Uterus (tissue), 3 donors: ENCODE measurements at regions not wholly inside any gene's neighbourhood (a gene's known extent, or its start where the extent isn't known, plus 50 kb on each side); places are given as distances from the start of the nearest gene placed in this dataset.

Source experiments
- DNase-seq, 2 donors: peaks; one replicate each; pipeline ENCODE4 v3.0.0-alpha.2; 2019 to 2020
- H3K27ac ChIP-seq, 2 donors: fragments of 200-600 bp; sonication (generic); 1 replicate in 1 of 2; 2 replicates in 1 of 2; pipeline ENCODE4 v1.5.1; 2016 to 2018
- H3K27me3 ChIP-seq, 2 donors: fragments of 200-600 bp; sonication (generic); one replicate each; pipeline ENCODE4 v1.5.1; 2018 to 2019; ENCODE audit warnings: control low read depth in 1 of 2
- H3K36me3 ChIP-seq, 2 donors: fragments of 200-600 bp; sonication (generic); one replicate each; pipeline ENCODE4 v1.5.1; 2019; ENCODE audit warnings: control low read depth in 1 of 2
- H3K4me1 ChIP-seq, 2 donors: fragments of 200-600 bp; sonication (generic); one replicate each; pipeline ENCODE4 v1.5.1; 2018 to 2019; ENCODE audit warnings: control low read depth in 1 of 2
- H3K4me3 ChIP-seq, 2 donors: fragments of 200-600 bp; sonication (generic); 1 replicate in 1 of 2; 2 replicates in 1 of 2; pipeline ENCODE4 v1.5.1; 2018 to 2019; ENCODE audit warnings: mild to moderate bottlenecking in 1 of 2
- H3K9me3 ChIP-seq, 2 donors: fragments of 200-600 bp; sonication (generic); one replicate each; pipeline ENCODE4 v1.5.1; 2019; ENCODE audit warnings: control low read depth in 1 of 2
- POLR2A ChIP-seq, 2 donors: fragments of 450-650 bp; IDR thresholded peaks; one replicate each; pipeline ENCODE4 v1.6.1; 2016; ENCODE audit warnings: antibody characterized with exemption in 2 of 2, mild to moderate bottlenecking in 1 of 2, moderate library complexity in 1 of 2
- intact Hi-C: fragments of 100-400 bp; cut with DNase I; formaldehyde crosslinking; loops from one replicate; pipeline ENCODE4 v1.15.1; 2023; ENCODE audit warnings: low total_unique reads
- TF ChIP-seq, protein P1 (sequence below), 4 experiments: fragments of 200-600 bp in 2 of 4; fragments of 450-650 bp in 2 of 4; sonication (generic) in 2 of 4; IDR thresholded peaks; one replicate each; pipeline ENCODE4 v1.5.1; 2016 to 2019; ENCODE audit warnings: antibody characterized with exemption in 4 of 4, mild to moderate bottlenecking in 2 of 4, moderate library complexity in 1 of 4
- donor health status: DM: yes; HTN: yes; CAD: no.

DNA sequence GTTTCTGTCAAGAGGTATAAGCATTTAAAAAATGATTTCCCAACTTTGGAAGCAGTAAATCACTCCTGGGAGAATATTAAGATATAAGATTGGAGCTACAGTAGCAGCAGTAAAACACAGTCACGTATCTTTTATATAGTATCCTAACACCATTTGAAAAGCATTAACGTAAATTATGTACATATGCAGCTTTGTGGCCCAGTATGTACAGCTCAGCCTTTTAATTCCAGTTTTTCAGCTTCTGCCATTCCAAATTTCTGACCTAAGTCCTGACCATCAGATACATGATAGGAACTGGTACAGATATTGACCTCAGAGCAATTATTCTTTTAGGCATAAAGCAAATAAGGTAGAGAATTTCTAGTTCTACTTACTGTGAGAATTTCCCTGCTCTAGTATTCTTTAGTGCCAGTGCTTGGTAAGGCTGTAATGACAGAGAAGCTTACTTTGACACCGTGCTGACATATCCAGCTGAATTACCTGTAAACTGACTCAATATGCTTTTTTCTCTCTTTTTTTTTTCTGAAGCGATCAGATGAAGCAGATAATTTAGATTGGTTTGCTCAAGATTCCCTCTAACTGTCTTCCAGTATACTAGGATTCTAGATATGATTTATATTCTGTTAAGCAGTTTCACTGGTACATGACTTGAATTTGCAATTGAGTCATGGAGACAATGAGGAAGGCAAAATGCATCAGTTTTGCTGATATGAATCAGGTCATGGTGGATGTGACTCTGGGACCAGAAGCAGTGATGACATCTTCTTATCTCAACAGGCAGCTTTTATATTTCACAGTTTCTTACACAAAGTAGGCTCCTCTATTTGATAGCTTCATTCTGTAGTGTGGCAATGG, 703.6 kb downstream of the SLITRK6 start:
- Histone ChIP-seq H3K4me1 (no peaks in the 10 kb centered on the region), H3K9me3 (no peaks in the 10 kb centered on the region), H3K36me3 (no peaks in the 10 kb centered on the region), H3K4me3 (no peak overlapping the region), H3K27me3 (no peaks in the 10 kb centered on the region), H3K27ac (no peak overlapping the region)
- intact Hi-C loops: no loop called here
- TF ChIP-seq, protein P1, sequence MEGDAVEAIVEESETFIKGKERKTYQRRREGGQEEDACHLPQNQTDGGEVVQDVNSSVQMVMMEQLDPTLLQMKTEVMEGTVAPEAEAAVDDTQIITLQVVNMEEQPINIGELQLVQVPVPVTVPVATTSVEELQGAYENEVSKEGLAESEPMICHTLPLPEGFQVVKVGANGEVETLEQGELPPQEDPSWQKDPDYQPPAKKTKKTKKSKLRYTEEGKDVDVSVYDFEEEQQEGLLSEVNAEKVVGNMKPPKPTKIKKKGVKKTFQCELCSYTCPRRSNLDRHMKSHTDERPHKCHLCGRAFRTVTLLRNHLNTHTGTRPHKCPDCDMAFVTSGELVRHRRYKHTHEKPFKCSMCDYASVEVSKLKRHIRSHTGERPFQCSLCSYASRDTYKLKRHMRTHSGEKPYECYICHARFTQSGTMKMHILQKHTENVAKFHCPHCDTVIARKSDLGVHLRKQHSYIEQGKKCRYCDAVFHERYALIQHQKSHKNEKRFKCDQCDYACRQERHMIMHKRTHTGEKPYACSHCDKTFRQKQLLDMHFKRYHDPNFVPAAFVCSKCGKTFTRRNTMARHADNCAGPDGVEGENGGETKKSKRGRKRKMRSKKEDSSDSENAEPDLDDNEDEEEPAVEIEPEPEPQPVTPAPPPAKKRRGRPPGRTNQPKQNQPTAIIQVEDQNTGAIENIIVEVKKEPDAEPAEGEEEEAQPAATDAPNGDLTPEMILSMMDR (IDR thresholded peaks at IDR 0.05): no peak
- TF ChIP-seq POLR2A (IDR thresholded peaks at IDR 0.05): no peak
- DNase-seq: no peak

DNA sequence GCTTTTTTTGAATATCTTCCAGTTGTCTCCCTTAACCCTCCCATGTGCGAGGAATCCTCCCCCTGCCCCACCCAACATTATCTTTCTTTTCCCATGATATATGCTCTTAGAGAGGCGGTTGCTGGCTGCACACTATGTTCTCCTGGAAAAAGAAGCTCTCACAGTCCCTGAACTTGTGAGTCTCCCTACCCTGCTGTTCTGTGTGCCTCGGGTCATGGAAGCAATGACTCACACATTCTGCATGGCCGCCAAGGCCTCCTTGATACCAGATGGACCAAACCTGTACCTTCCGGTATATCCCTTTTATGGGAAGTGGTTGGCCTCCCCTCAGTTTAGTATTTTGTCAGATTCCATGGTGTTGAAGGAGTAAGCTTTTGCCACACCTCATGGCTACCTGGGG, 705.4 kb downstream of the SLITRK6 start:
- Histone ChIP-seq H3K27me3 (no peaks in the 10 kb centered on the region), H3K36me3 (no peaks in the 10 kb centered on the region), H3K9me3 (no peaks in the 10 kb centered on the region), H3K4me3 (no peak overlapping the region), H3K27ac (no peak overlapping the region), H3K4me1 (no peaks in the 10 kb centered on the region)
- intact Hi-C loops: no loop called here
- peak in 1 of 2 donors; percentile 18 for DNase-seq
- TF ChIP-seq, protein P1 (IDR thresholded peaks at IDR 0.05): no peak
- no peak for TF ChIP-seq POLR2A (IDR thresholded peaks at IDR 0.05)

DNA sequence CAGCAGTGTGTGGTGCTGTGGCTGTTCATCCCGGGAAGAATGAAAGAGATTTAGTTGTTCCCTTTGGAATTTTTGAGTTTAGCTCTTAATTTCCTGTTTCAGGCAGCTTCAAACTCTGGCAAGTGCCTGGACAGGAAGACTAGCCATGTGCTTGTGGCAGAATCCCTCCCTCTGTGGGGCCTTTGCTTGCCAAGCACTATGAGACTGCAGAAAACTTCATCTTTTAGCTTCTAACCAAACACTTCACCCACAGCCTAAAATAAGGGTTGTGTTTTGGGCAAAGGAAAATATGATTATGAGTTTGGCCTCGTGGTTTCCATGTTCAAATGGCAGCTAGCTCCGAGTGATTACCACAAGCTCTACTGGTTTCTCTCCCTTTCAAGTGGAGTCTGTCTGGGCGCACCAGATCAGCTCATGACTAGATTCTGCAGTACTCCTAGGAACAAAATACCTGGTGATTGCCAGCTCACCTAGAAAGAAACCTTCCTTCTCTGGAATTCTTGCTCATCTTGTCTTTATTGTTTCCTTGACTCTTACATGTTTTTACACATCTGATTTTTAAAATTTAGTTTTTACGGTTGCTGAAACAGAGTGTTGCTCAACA, 707.5 kb downstream of the SLITRK6 start:
- DNase-seq: no peak
- Histone ChIP-seq H3K4me1 (no peaks in the 10 kb centered on the region), H3K27ac (no peak overlapping the region), H3K4me3 (no peak overlapping the region), H3K27me3 (no peaks in the 10 kb centered on the region), H3K9me3 (no peaks in the 10 kb centered on the region), H3K36me3 (no peaks in the 10 kb centered on the region)
- no peak for TF ChIP-seq POLR2A (IDR thresholded peaks at IDR 0.05)
- TF ChIP-seq, protein P1 (IDR thresholded peaks at IDR 0.05): no peak
- intact Hi-C loops: no loop called here

DNA sequence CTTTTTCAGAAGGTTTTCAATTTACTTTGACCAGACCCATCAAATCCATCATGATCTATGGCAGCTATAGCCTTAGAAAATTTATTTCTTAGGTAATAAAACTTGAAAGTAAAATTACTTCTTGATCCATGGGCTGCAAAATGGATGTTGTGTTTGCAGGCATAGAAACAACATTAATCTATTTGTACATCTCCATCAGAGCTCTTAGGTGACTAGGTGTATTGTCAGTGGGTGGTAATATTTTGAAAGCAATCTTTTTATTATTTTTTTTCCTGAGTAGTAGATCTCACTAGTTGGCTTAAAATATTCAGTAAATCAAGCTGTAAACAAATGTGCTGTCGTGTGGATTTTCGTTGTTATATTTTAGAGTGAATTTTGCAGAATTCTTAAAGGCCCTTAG, 710.0 kb downstream of the SLITRK6 start:
- TF ChIP-seq POLR2A (IDR thresholded peaks at IDR 0.05): no peak
- TF ChIP-seq, protein P1 (IDR thresholded peaks at IDR 0.05): no peak
- DNase-seq: no peak
- H3K36me3 ChIP-seq: no peaks in the 10 kb centered on the region
- H3K27me3 ChIP-seq: no peaks in the 10 kb centered on the region
- H3K9me3 ChIP-seq: no peaks in the 10 kb centered on the region
- no peak overlapping the region for H3K4me3 ChIP-seq
- H3K4me1 ChIP-seq: no peaks in the 10 kb centered on the region
- no peak overlapping the region for H3K27ac ChIP-seq
- intact Hi-C loops: no loop called here

DNA sequence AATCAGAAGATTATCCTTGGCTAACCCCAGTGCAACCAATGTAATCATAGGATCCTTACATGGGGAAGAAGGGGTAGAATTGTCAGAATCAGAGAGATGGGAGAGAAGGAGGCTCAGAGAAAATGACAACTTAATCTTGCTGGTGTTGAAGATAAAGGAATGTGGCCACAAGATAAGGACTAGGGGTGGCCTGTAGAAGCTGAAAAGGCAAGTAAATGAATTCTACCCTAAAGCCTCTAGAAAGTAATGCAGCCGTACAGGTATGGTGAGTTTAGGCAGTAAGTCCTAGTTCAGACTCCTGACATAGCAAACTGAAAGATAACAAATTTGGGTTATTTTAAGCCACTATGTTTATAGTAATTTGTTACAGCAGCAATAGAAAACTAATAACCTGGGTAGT, 718.5 kb downstream of the SLITRK6 start:
- H3K4me3 ChIP-seq: no peak overlapping the region
- no peaks in the 10 kb centered on the region for H3K36me3 ChIP-seq
- TF ChIP-seq POLR2A (IDR thresholded peaks at IDR 0.05): no peak
- TF ChIP-seq, protein P1 (IDR thresholded peaks at IDR 0.05): no peak
- H3K9me3 ChIP-seq: no peaks in the 10 kb centered on the region
- DNase-seq: no peak
- intact Hi-C loops: no loop called here
- no peaks in the 10 kb centered on the region for H3K27me3 ChIP-seq
- no peaks in the 10 kb centered on the region for H3K4me1 ChIP-seq
- H3K27ac ChIP-seq: no peak overlapping the region
